GM12865 (cell line): ENCODE measurements at regions not wholly inside any gene's neighbourhood (a gene's known extent, or its start where the extent isn't known, plus 50 kb on each side); places are given as distances from the start of the nearest gene placed in this dataset.
A peak's percentile ranks its signal among the peaks of the same experiment; 100 is the strongest.

Experiments
- DNase-seq: peaks from one replicate; pipeline ENCODE4 v3.0.0; 2010; ENCODE audit warnings: low read depth
- H3K4me3 ChIP-seq: 2 replicates; pipeline ENCODE4 v1.5.1; 2011; ENCODE audit warnings: mild to moderate bottlenecking, low read depth, low read length, control low read depth
- TF ChIP-seq, protein P1 (sequence below): IDR thresholded peaks from 2 replicates; pipeline ENCODE4 v1.5.1; 2011; ENCODE audit warnings: low read length, control low read depth, low read depth, inconsistent platforms; ENCODE audit not compliant: insufficient read depth; ENCODE audit errors: missing control alignments

DNA sequence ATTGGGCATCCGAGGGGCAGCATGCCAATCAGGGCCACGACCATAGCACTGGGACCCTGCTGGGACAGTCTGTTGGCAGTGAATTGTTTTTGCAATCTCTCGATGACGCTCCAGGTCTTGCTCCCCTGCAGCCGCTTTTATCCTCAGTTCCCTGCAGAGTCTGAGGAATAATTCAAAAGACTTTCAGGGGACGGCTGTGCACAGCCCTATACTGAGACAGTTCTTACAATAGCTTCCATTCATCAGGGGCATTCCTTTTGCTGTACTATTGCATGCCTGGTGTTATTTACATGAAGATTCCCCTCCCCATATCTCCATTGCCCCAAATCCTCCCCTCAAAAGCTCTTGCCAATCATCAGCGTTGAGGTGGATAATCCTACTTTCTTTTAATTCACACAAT, 163.3 kb upstream of the WWC1 start:
- H3K4me3 ChIP-seq = no peak overlapping the region
- TF ChIP-seq, protein P1, sequence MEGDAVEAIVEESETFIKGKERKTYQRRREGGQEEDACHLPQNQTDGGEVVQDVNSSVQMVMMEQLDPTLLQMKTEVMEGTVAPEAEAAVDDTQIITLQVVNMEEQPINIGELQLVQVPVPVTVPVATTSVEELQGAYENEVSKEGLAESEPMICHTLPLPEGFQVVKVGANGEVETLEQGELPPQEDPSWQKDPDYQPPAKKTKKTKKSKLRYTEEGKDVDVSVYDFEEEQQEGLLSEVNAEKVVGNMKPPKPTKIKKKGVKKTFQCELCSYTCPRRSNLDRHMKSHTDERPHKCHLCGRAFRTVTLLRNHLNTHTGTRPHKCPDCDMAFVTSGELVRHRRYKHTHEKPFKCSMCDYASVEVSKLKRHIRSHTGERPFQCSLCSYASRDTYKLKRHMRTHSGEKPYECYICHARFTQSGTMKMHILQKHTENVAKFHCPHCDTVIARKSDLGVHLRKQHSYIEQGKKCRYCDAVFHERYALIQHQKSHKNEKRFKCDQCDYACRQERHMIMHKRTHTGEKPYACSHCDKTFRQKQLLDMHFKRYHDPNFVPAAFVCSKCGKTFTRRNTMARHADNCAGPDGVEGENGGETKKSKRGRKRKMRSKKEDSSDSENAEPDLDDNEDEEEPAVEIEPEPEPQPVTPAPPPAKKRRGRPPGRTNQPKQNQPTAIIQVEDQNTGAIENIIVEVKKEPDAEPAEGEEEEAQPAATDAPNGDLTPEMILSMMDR = no peak
- DNase-seq = no peak

DNA sequence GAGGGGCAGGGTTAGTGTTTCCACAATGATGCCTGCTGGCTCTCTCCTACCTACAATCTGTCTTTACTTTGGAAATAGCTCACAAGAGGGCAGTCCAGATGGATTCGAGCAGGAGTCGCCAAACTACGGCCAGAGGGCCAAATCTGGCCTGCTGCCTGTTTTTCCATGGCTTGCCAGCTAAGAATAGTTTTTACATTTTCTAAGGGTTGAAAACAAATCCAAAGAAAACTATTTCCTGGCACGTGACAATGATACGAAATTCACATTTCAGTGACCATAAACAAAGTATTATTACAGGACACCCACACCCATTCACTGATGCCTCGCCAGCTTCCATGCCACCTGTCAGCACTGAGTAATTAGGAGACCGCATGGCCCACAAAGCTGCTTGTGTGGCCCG, 162.9 kb upstream of the WWC1 start:
- DNase-seq = no peak
- no peak overlapping the region for H3K4me3 ChIP-seq
- TF ChIP-seq, protein P1 = no peak

DNA sequence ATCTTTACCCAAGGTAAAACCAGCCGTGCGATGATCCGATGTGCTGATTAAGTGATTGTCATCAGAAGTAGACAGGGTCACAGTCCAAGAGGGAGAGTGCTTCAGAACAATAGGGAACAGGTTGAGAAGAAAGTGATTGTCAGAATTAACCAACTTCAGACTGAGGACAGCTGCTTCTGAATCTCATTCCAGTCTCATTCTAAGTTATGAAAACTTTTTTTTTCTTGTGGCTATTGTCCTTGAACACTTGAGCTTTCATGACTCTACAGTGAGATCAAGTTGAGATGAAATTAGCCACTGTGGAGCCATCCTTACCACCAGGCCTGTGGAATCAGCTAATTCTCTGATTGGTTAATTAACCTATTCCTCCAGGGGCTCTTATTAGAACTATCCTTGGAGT, 159.9 kb upstream of the WWC1 start:
- DNase-seq = no peak
- H3K4me3 ChIP-seq = no peak overlapping the region
- TF ChIP-seq, protein P1 = no peak

DNA sequence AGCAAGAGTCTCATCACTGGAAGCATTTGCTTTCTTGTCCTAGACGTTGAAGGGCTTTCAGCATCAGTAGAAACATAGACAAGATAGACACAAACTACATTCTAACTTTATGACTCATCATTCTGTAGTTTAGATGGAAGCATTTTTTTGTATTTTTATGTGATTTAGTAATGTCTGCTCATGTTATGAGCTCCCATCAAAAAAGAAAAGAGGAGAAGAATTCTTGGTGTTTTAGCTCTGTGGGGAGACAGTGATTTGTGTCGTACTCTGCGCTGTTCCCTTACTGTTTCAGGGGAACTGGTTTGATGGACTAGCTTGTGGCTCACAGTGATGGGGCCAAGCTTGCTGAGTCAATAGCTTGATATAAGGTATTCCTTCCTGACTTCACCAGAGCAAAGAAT, 159.2 kb upstream of the WWC1 start:
- H3K4me3 ChIP-seq = no peak overlapping the region
- no peak for DNase-seq
- TF ChIP-seq, protein P1 = no peak

DNA sequence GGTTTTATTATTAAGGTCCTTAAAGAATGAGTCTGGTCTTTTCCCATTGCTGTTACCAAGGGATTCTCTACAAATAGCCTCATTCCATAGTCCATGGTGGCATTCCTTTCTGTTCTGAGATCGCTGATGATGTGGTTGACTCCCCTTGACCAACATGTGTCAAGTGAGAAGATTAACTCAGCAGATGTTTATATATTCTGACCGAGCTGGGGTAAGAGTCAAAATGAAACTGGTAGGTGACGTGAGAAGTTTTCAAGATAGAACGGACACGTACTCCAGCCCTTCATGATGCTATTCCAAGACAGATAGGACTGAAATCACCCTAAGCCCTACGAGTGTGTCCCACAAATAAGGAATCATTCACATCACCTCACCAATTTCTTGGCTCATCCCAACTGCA, 155.5 kb upstream of the WWC1 start:
- DNase-seq = peak; percentile 75
- TF ChIP-seq, protein P1 = no peak
- no peak overlapping the region for H3K4me3 ChIP-seq

DNA sequence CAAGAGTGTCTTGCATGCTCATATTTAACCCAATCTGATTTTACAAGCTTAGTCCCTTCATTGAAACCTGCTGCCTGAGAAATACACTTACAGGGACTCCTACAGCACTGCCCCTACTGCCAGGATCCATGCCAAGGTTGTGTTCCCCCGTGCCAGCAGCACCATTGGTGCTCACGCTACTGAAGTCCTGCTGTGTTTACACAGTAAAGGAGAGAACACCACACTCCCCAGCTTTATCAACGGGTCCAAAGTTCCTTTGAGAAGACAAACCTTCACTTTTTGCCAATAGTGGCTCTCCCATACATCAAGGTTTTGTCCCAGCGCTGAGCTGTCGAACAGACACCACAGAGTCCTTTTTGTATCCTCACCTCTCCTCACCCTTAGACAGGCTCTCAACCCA, 155.1 kb upstream of the WWC1 start:
- H3K4me3 ChIP-seq = no peak overlapping the region
- TF ChIP-seq, protein P1 = no peak
- DNase-seq = no peak

DNA sequence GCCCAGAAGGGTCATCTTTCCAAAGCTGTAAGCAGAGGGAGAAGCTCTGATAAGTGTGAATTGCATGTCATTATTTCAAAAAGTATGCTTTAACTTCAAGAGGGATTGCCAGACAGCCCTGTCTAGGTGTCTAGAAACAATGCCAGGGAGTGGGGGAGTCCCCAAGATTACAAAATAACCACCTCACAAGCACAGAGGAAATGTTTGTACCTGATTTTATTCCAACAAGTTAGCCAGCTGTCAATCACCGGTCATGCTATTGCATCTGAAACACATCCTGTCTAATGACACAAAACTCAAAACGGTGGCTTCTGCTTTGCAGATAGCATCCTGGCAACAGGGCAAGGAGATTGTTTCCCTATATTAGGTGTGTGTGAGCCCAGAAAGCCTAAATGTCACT, 154.2 kb upstream of the WWC1 start:
- no peak overlapping the region for H3K4me3 ChIP-seq
- TF ChIP-seq, protein P1 = no peak
- DNase-seq = peak; percentile 54
